ENCODE measurements at regions not wholly inside any gene's neighbourhood (a gene's known extent, or its start where the extent isn't known, plus 50 kb on each side); places are given as distances from the start of the nearest gene placed in this dataset.

DNA sequence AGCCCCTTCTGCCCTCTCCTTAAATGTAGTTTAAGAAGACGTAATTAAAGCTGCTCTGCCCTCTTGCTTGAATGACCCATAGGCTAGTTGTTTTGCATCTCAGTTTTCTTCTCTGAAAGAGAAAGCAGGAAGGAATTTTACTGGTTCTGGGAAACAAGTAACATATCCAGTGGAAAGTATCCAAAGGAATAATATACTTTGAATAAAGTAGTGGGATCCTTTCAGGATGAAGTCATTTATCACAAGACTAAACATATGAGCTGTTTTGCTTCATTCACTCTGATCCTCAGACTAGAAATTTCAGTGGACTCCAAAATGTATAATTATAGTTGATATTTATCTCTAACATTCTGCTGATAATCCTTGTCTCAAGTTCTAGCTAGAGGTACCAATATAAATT, 1297.6 kb upstream of the GOT2 start:
- TF ChIP-seq, protein P1, sequence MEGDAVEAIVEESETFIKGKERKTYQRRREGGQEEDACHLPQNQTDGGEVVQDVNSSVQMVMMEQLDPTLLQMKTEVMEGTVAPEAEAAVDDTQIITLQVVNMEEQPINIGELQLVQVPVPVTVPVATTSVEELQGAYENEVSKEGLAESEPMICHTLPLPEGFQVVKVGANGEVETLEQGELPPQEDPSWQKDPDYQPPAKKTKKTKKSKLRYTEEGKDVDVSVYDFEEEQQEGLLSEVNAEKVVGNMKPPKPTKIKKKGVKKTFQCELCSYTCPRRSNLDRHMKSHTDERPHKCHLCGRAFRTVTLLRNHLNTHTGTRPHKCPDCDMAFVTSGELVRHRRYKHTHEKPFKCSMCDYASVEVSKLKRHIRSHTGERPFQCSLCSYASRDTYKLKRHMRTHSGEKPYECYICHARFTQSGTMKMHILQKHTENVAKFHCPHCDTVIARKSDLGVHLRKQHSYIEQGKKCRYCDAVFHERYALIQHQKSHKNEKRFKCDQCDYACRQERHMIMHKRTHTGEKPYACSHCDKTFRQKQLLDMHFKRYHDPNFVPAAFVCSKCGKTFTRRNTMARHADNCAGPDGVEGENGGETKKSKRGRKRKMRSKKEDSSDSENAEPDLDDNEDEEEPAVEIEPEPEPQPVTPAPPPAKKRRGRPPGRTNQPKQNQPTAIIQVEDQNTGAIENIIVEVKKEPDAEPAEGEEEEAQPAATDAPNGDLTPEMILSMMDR (IDR thresholded peaks at IDR 0.05): no peak
- no peak for TF ChIP-seq SREBF2 (IDR thresholded peaks at IDR 0.05)
- no peak for TF ChIP-seq ZFP36 (IDR thresholded peaks at IDR 0.05; ENCODE audit: borderline replicate concordance, partially characterized antibody)
- TF ChIP-seq POLR2A (IDR thresholded peaks at IDR 0.05; ENCODE audit: low read length): no peak
- TF ChIP-seq, protein P2, sequence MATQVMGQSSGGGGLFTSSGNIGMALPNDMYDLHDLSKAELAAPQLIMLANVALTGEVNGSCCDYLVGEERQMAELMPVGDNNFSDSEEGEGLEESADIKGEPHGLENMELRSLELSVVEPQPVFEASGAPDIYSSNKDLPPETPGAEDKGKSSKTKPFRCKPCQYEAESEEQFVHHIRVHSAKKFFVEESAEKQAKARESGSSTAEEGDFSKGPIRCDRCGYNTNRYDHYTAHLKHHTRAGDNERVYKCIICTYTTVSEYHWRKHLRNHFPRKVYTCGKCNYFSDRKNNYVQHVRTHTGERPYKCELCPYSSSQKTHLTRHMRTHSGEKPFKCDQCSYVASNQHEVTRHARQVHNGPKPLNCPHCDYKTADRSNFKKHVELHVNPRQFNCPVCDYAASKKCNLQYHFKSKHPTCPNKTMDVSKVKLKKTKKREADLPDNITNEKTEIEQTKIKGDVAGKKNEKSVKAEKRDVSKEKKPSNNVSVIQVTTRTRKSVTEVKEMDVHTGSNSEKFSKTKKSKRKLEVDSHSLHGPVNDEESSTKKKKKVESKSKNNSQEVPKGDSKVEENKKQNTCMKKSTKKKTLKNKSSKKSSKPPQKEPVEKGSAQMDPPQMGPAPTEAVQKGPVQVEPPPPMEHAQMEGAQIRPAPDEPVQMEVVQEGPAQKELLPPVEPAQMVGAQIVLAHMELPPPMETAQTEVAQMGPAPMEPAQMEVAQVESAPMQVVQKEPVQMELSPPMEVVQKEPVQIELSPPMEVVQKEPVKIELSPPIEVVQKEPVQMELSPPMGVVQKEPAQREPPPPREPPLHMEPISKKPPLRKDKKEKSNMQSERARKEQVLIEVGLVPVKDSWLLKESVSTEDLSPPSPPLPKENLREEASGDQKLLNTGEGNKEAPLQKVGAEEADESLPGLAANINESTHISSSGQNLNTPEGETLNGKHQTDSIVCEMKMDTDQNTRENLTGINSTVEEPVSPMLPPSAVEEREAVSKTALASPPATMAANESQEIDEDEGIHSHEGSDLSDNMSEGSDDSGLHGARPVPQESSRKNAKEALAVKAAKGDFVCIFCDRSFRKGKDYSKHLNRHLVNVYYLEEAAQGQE (IDR thresholded peaks at IDR 0.05): no peak
- TF ChIP-seq, protein P3, sequence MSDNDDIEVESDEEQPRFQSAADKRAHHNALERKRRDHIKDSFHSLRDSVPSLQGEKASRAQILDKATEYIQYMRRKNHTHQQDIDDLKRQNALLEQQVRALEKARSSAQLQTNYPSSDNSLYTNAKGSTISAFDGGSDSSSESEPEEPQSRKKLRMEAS (IDR thresholded peaks at IDR 0.05): no peak
- TF ChIP-seq RAD21 (conservative IDR thresholded peaks at IDR 0.05 in 1 of 2, IDR thresholded peaks at IDR 0.05 in 1 of 2): no peak
- TF ChIP-seq MYC (IDR thresholded peaks at IDR 0.05; ENCODE audit: borderline replicate concordance, low read length): no peak
